DMS79 treated with DMSO at 0.1 percent for 48 hours (cell line): ENCODE measurements at regions not wholly inside any gene's neighbourhood (a gene's known extent, or its start where the extent isn't known, plus 50 kb on each side); places are given as distances from the start of the nearest gene placed in this dataset.

Experiments
- DNase-seq: peaks from one replicate; lab custom pipeline; 2025; lab: John Stamatoyannopoulos, UW

GRCh38 chr4:166628454-166628853 is 605.8 kb downstream of the SPOCK3 start:
- DNase-seq: no peak

DNA sequence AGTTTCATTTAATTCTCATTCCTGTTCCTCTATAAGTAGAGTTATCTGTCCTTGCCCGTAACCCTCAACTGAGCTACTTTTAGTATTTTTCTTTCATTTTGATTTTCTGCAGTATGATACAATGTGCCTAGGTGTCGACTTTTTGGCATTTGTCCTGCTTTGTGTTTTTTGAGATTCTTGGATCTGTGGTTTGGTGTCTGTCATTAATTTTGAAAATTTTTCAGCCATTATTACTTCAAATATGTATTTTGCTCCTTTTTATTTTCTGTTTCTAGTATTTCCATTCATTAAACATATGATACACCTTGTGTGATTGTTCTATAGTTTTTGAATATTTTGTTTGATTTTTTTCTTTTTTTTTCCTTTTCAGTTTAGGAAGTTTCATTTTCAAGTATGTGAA is 598.9 kb downstream of the SPOCK3 start:
- DNase-seq: no peak

- DNase-seq: no peak
These were observed 596.5 kb downstream of the SPOCK3 start for GRCh38 chr4:166637816-166638215.

DNA sequence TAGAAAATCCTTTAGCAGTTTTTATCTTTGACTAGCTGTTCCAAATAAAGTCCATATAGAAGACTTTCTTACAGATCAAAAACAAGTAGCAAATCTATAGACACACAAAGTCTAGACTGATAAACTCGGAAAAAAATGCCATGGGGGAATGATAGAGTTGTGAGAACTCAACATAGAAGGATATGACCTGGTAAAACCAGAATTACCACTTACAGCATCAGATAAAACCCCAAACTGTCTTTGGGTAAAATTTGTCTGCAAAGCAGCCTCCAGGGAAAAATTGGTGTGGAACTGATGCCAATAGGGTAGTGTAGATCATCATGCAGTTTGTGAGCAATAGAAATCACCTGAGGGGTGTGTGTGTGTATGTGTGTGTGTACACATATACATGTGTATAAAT is 579.1 kb downstream of the SPOCK3 start:
- no peak for DNase-seq

DNA sequence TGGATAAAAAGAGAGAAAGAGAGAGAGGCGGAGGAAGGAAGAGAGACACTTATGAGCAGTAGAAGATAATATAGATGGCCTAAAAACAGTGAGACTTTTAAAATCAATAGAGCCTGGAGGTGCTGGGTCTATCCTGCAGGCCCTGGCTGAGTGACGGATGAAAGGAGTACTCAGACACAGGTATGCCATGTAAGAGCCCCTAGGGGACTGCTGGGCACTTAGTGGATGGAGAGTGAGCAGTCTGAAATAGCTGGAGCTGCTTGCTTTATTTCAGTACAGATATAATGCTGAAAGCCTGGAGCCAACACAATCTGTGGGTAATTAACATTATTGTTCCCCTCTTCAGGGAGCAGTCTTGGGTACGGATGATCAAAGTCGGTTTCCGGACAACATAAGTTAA is 578.6 kb downstream of the SPOCK3 start:
- no peak for DNase-seq

GRCh38 chr4:166657261-166657660 is 577.0 kb downstream of the SPOCK3 start:
- no peak for DNase-seq

GRCh38 chr4:166658585-166658984 is 575.7 kb downstream of the SPOCK3 start:
- DNase-seq: no peak

- DNase-seq: no peak
These were observed 571.9 kb downstream of the SPOCK3 start for GRCh38 chr4:166662266-166662843.

DNA sequence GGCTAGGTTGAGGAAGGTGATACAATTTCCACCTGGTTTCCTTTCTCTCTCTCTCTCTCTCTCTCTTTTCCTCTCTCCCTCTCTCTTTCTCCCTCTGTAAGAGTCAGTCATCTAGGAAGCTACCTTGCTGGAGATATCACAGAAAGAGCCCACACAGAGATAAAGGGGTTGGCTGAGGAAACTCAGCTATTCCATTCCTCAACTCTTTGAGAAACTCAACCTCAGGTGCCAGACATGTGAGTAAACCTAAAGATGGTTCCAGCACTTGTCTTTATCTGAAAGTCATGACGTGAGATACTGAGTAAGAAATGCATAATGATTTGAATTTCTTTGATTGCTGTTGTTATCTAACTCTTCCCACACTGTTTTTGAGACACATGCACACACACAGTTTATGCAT is 564.0 kb downstream of the SPOCK3 start:
- DNase-seq: no peak

DNA sequence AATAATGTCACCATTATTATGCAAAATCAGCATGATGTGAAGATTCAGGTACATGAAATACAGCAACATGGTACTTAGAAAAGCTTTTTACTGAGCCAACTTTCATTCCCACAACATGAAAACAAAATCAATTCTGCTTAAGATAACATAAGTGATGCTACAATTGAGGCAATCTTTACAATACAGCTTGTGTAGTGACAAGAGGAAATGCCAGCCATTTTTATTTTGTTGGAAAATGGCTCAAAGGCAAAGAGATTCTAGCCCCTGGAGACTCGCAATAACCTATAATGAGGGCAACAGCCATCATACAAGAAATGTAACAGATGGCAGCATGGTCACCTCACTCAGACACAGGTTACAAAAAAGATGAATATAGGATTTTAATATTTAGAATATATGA is 560.4 kb downstream of the SPOCK3 start:
- DNase-seq: no peak

GRCh38 chr4:166675411-166675810 is 558.9 kb downstream of the SPOCK3 start:
- no peak for DNase-seq

GRCh38 chr4:166680796-166681195 is 553.5 kb downstream of the SPOCK3 start:
- DNase-seq: no peak

DNA sequence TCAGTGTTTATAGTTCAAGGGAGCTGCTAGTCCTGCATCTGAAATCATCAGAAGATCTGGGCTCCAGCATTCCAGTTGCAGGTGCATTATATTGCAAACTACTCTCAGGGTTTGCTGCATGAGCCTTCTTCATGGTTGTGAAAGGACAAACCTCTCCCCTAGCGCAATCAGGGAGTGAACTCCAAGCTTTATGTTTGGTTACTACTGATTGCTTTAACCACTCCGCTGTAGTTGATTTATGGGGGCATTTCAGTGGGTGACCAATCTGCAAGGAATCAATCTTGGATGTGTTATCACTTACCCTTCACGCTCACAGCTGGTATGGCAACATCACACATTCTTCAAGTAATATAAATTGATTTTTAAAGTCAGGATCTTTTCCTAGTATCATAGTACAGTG is 552.1 kb downstream of the SPOCK3 start:
- DNase-seq: no peak
